ENCODE measurements at regions not wholly inside any gene's neighbourhood (a gene's known extent, or its start where the extent isn't known, plus 50 kb on each side); places are given as distances from the start of the nearest gene placed in this dataset.

DNA sequence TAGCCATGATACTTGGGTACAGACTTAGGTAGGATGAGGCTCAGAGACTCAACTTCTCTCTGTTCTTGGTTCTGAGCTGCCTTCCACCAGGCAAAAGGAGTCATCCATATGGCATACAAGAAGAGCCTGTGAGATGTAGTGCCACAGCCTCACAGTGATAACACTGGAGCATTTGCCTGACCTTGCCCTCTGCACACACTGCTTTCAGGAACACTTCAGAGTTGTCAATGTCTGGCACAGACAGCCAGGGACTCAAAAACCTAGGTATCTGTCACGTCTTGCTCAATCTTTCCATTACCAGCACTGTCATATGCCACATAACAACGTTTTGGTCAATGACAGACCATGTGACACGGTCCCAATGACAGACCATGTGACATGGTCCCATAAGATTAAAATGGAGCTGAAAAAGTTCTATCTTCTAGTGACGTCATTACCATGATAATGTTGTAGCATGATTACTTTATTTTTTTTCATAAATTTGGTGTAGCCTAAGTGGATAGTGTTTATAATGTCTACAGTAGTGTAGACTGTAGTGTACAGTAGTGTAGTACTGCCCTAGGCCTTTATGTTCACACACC is 199.9 kb upstream of the CTTNBP2NL start:
- no peaks in the 10 kb centered on the region for H3K4me1 ChIP-seq
- no peak overlapping the region for H3K27ac ChIP-seq
- no peaks in the 10 kb centered on the region for H3K9me3 ChIP-seq
- no peaks in the 10 kb centered on the region for H3K36me3 ChIP-seq
- DNase-seq (ENCODE audit: low spot score in 2 of 2) = no peak
- H3K4me3 ChIP-seq = no peak overlapping the region
- WGBS = 47% methylated on average over 4 of the region's 4 CpGs
- TF ChIP-seq, protein P1, sequence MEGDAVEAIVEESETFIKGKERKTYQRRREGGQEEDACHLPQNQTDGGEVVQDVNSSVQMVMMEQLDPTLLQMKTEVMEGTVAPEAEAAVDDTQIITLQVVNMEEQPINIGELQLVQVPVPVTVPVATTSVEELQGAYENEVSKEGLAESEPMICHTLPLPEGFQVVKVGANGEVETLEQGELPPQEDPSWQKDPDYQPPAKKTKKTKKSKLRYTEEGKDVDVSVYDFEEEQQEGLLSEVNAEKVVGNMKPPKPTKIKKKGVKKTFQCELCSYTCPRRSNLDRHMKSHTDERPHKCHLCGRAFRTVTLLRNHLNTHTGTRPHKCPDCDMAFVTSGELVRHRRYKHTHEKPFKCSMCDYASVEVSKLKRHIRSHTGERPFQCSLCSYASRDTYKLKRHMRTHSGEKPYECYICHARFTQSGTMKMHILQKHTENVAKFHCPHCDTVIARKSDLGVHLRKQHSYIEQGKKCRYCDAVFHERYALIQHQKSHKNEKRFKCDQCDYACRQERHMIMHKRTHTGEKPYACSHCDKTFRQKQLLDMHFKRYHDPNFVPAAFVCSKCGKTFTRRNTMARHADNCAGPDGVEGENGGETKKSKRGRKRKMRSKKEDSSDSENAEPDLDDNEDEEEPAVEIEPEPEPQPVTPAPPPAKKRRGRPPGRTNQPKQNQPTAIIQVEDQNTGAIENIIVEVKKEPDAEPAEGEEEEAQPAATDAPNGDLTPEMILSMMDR (IDR thresholded peaks at IDR 0.05) = no peak
- TF ChIP-seq POLR2AphosphoS5 (IDR thresholded peaks at IDR 0.05) = no peak
- no peak for TF ChIP-seq EP300 (IDR thresholded peaks at IDR 0.05)
- no peak for TF ChIP-seq POLR2A (IDR thresholded peaks at IDR 0.05)
- H3K27me3 ChIP-seq = no peaks in the 10 kb centered on the region

DNA sequence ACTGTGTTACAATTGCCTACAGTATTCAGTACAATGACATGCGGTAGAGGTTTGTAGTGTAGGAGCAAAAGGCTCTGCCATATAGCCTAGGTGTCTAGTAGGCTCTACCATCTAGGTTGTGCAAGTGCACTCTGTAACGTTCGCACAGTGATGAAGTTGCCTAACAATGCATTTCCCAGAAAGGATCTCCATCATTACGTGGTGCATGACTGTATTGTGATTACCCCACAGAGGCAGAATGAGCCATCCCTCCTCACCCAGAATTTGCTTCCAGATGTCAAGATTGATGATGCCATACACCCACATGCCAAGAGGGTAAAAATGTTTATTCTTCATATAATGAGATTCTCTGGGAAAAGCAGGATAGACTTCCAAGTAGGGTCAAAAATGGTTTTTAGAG is 199.3 kb upstream of the CTTNBP2NL start:
- Histone ChIP-seq H3K4me3 (no peak overlapping the region), H3K27me3 (no peaks in the 10 kb centered on the region), H3K4me1 (no peaks in the 10 kb centered on the region), H3K27ac (no peak overlapping the region), H3K36me3 (no peaks in the 10 kb centered on the region), H3K9me3 (no peaks in the 10 kb centered on the region)
- 87% methylated on average over 4 of the region's 4 CpGs for WGBS
- TF ChIP-seq POLR2AphosphoS5 (IDR thresholded peaks at IDR 0.05) = no peak
- TF ChIP-seq EP300 (IDR thresholded peaks at IDR 0.05) = no peak
- no peak for TF ChIP-seq POLR2A (IDR thresholded peaks at IDR 0.05)
- TF ChIP-seq, protein P1 (IDR thresholded peaks at IDR 0.05) = no peak
- no peak for DNase-seq (ENCODE audit: low spot score in 2 of 2)

DNA sequence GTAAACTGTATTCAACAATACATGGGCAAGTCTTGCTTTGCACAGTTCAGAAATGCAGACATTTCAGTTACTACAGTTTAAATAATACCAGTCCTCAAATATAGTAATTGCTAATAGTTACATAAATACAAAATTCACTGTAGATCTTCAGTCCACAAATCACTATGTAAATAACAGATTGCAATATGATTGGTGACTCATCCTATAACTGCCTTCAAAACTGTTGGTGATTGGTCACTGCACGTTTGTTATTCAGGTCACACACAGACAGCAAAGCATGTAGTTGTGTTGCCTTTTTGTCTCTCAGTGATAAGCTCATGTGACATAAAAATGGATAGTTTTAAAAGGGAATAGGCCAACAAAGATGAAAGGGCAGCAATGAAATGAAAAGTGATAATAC is 186.5 kb upstream of the CTTNBP2NL start:
- no peak for TF ChIP-seq POLR2AphosphoS5 (IDR thresholded peaks at IDR 0.05)
- no peak for TF ChIP-seq POLR2A (IDR thresholded peaks at IDR 0.05)
- no peak for TF ChIP-seq EP300 (IDR thresholded peaks at IDR 0.05)
- TF ChIP-seq, protein P1 (IDR thresholded peaks at IDR 0.05) = no peak
- H3K27ac ChIP-seq = no peak overlapping the region
- DNase-seq (ENCODE audit: low spot score in 2 of 2) = no peak
- H3K4me3 ChIP-seq = no peak overlapping the region
- H3K9me3 ChIP-seq = no peaks in the 10 kb centered on the region
- no peaks in the 10 kb centered on the region for H3K4me1 ChIP-seq
- WGBS = 35% methylated on average over 1 of the region's 1 CpG
- H3K27me3 ChIP-seq = no peaks in the 10 kb centered on the region
- no peaks in the 10 kb centered on the region for H3K36me3 ChIP-seq

DNA sequence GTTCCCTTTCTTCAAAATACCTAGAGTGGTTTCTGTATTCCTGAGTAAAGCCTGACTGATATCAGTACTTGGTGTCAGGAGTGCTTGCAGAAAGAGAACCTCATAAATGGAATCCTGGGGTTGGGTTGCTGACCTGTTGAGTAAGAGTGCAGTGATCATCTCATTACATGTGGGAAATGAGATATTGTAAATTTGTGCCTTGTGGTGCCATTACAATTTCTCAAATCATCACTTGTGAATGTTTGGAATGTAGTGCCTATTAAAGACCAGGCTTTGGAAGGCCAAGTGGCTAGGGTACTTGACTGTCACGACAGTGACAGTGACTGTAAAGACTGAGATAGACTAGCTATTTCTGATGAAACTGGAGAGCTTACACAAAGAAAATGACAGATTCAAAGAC is 176.7 kb upstream of the CTTNBP2NL start:
- 76% methylated on average over 1 of the region's 1 CpG for WGBS
- H3K27ac ChIP-seq = no peak overlapping the region

DNA sequence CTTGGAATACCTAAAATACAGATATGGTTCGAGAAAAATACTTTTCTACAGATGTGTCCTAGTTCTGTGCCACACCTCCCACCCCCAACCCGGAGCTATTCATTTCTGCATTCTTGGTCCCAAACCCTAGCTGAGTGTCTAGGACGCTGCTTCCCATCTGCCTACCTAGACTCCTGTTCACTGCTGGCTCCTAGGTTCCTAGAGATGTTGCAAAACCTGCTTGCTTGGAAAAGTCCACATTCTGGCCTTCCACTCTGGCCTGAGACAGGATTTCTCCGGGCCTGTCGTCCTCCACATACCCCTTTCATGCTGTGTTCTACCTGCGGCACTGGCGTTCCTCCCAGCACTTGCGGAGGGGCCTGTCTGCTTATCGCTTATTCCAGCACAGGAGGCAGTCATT is 165.8 kb upstream of the CTTNBP2NL start:
- Histone ChIP-seq H3K4me3 (no peak overlapping the region), H3K4me1 (no peaks in the 10 kb centered on the region)
- WGBS = 90% methylated on average over 9 of the region's 9 CpGs

More for the DNA sequence above, 176.7 kb upstream of the CTTNBP2NL start:
- H3K9me3 ChIP-seq = no peaks in the 10 kb centered on the region
- H3K27me3 ChIP-seq = no peaks in the 10 kb centered on the region
- H3K4me3 ChIP-seq = no peak overlapping the region
- H3K36me3 ChIP-seq = no peaks in the 10 kb centered on the region
- no peaks in the 10 kb centered on the region for H3K4me1 ChIP-seq
- no peak for DNase-seq (ENCODE audit: low spot score in 2 of 2)
- TF ChIP-seq POLR2AphosphoS5 (IDR thresholded peaks at IDR 0.05) (no peak), POLR2A (IDR thresholded peaks at IDR 0.05) (no peak), EP300 (IDR thresholded peaks at IDR 0.05) (no peak)
- TF ChIP-seq, protein P1 (IDR thresholded peaks at IDR 0.05) = no peak

More for the DNA sequence above, 165.8 kb upstream of the CTTNBP2NL start:
- DNase-seq (ENCODE audit: low spot score in 2 of 2) = no peak
- no peaks in the 10 kb centered on the region for H3K27me3 ChIP-seq
- no peak for TF ChIP-seq POLR2A (IDR thresholded peaks at IDR 0.05)
- no peak for TF ChIP-seq POLR2AphosphoS5 (IDR thresholded peaks at IDR 0.05)
- TF ChIP-seq, protein P1 (IDR thresholded peaks at IDR 0.05) = no peak
- no peak for TF ChIP-seq EP300 (IDR thresholded peaks at IDR 0.05)
- H3K9me3 ChIP-seq = peaks cover 11% of the 10 kb centered on the region
- H3K27ac ChIP-seq = no peak overlapping the region
- no peaks in the 10 kb centered on the region for H3K36me3 ChIP-seq

Data from suprapubic skin (tissue), 4 donors.